NOMO-1 treated with DMSO at 0.1 percent for 48 hours (cell line): ENCODE measurements at regions not wholly inside any gene's neighbourhood (a gene's known extent, or its start where the extent isn't known, plus 50 kb on each side); places are given as distances from the start of the nearest gene placed in this dataset.

Source experiments
- DNase-seq: peaks from one replicate; lab custom pipeline; 2025; ENCODE audit not compliant: unreplicated experiment; lab: John Stamatoyannopoulos, UW

DNA sequence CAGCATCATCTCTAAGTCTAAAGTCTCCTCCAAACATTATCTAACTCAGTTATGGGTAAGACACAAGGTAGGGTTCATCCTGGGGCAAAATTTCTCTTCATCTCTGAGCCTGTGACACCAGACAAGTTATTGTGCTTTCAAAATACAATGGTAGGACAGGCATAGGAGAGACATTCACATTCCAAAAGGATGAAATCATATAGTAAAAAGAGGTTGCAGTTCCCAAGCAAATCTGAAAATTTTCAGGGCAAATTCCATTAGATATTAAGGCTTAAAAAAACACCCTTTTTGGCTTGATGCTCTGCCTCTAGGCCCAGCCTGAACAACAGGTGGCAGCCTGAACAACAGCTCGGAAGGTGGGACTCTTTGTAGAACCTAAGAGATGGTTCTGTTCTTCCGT, 448.3 kb upstream of the SLIT2 start:
- no peak for DNase-seq

- no peak for DNase-seq
Measured at GRCh38 chr4:19793831-19794230, 457.9 kb upstream of the SLIT2 start.

DNA sequence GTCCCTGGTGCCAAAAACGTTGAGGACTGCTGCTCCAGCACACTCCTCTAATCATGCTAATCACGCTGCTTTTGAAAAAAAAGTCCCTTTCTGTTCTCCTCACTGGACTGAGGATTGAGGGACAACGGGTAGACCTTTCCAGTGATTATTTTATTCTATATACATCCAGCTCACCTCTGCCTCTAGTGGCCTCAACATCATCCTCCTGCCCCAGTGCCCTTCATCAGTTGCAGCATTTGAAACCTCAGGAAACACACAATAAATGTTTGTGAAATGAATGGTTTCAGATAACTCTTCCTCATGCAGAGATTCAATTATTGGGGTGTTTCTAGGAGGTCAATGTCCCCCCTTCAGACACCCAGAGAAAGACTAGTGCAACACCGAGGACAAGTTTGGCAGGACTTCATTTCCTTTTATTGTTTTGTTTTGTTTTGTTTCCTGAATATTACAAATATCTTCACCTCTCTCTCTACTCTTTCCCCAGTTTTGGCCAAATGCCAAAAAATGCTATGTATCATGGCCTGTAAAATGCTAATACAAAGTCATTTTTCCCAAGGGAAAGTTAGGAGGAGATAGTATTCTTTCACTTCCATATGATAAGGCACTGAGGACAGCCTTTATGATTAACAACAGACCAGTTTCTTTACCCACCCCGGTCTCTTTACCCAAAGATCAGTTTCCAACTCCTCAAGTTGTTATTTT, 460.1 kb upstream of the SLIT2 start:
- DNase-seq, result no peak

DNA sequence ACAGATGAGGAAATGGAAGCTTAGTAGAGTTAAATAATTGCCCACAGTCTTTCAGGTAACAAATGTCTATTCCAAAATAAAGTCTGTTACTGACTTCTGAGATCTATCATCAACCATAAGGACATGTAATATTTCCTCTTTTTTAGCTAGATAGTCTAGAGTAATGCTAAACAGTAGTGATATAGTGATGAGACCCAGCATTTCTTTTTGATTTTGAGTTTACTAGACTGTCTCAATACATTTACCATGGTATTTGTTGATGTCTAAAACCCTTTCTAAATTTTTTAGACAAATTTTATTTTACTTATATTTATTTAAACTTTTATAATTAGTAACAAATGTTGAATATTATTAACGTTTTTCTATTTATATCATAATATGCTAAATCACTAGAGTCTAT, 465.1 kb upstream of the SLIT2 start:
- DNase-seq, result no peak

GRCh38 chr4:19783667-19784223, 468.0 kb upstream of the SLIT2 start:
- DNase-seq, result no peak

GRCh38 chr4:19780871-19781270, 470.8 kb upstream of the SLIT2 start:
- DNase-seq, result no peak

GRCh38 chr4:19776929-19777328, 474.8 kb upstream of the SLIT2 start:
- no peak for DNase-seq

GRCh38 chr4:19776021-19776459, 475.7 kb upstream of the SLIT2 start:
- DNase-seq, result no peak

GRCh38 chr4:19774690-19775256, 476.9 kb upstream of the SLIT2 start:
- no peak for DNase-seq

DNA sequence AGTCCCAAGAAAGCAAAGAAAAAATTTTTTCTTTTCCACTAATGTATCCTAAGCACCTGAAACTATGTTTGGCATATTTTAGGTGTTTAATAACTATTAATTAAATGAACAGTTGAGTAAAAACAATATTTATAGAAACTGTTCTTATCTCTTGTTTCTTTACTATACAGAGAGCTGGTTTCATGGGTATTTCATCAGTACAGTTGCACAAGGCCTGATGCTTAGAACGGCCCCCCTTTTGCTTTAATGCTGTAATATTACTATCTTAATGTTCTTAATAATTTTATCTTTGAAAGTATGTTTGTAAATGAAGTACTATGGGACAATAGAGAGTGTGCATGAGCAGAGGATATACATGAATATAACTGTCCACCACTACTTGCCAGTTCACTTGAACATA, 479.1 kb upstream of the SLIT2 start:
- no peak for DNase-seq

DNA sequence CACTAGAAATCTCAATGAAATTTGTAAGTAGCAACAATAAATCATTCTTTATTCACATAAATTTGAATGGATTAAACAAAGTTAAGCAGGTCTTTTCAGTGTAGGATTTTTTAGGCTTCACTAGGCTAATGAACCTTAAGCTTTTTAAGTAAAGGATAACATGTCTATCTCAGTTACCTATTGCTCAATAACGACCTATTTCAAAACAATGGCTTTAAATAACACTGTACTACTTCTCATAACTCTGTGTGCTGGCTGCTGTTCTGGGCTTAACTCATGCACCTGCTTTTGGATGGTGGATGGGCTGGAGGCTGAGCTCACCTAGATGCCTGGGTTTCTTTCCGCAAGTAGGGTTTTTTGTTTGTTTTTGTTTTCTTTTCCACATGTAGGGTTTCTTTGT, 495.0 kb upstream of the SLIT2 start:
- peak; percentile 46 for DNase-seq

DNA sequence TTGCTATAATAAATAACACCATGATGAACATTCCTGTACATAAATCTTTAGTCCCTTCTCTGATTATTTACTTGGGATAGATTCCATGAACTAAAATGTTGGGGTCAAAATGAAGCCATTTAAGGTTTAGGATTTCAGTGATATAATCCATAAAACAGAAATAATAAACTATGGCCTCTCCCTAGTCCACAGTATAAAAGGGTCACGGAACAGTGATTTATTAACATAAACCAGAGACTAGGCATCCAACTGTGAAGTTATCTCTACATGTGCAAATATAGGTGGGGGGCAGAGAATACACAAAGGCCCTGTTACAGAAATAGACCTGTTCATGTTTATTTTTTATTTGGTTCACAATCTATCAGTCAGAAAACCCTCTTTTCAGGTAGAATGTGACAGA, 499.1 kb upstream of the SLIT2 start:
- no peak for DNase-seq

DNA sequence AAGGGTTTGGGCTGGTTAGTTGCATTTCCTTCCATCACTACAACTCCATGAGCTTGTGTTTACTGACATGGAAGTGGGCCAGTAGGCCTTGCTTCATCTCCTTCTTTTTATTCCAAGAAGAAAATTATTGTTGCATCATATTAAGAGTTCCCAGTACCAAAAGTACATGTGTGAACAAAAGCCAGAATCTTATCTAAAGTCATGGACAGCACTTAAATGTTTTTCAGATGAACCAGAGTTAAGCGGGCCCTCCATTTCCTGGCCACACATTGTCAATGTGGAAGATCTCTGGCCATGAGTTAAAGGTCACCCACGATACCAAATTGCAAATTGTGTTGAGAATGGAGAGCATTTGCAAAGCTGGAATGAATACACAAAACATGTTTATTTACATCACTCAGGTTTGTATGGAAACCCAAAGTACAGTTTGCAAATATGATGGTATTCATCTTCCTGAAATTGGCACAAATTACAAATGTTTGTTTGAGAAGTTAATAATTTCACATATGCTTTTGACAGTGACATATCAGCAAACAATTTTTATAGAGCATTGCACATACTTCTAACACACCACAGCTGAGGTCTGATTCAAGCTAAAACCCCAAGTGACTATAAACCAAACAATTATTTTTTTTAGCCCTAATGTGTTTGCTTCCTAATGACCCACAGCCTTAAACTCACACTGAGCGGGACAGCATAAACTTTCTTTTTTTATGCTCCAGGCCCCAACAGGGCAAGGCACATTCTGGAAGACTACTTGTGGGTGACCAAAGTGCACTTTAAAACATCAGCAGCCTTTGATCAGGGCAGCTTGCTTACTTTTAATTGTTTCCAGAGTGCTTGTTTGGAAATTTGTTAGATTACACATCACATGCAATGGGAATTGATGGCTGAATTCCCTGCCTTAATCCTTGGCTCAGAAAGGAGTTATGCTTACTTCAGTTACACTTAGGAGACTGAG, 502.9 kb upstream of the SLIT2 start:
- DNase-seq, result no peak

- no peak for DNase-seq
Measured at GRCh38 chr4:19746377-19746776, 505.3 kb upstream of the SLIT2 start.

GRCh38 chr4:19743115-19743638, 508.5 kb upstream of the SLIT2 start:
- DNase-seq, result no peak

- DNase-seq, result peak; percentile 2
Measured at GRCh38 chr4:19739101-19739651, 512.5 kb upstream of the SLIT2 start.

DNA sequence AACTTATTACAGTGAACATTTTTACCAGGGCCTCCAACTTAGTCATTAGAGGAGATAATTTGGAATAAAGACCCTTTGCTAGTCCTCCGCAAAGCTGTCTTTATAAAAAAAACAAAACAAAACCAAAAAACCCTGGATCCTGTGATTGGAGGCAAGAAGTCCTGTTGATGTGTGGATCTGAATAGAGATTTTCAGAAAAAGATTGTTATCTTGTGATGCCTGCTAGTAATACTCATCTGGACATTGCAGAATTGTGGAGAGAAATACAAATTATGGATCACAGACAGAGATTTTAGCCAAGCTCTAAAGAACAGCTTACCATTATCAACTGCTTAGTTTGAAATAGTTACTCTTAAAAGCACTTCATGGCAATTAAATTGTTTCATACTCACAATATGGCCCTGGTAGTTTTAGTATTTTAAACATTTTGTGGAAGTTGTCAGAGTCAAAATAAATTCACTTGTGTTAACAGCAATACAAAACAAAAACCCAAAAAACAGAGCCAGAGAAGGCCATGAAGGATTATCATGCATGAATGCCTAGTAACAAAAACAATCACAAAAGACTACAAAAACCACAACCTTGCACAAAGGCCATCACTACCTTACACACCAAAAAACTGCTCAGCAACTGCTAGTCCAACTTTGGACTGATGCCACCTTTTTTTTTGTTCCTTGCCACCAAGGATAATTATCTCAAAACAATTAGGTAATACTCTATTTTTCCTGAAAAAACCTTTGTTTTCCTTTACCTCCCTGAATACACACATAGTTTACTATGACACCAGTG, 514.5 kb upstream of the SLIT2 start:
- no peak for DNase-seq

DNA sequence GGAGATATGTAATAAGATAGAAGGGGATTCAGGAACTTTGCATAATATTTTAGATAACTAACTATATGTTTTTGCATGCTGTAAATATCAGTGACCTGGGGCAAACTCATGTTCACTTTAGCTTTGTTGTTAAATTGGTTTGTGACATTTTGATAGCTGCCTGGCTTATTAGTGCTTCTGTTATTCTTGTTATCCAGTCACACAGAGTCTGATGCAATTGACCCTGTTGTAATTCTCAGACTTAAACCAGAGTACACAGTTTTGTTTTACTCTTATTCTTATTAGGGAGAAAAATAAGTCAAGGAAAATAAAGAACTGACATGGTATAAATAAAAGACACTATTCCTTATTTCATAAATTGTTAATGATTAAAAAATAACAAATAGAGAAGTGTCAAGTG, 516.7 kb upstream of the SLIT2 start:
- DNase-seq, result no peak

- DNase-seq, result peak; percentile 71
Measured at GRCh38 chr4:19729886-19730651, 521.6 kb upstream of the SLIT2 start.
